NCI-H1417 (cell line): ENCODE measurements at regions not wholly inside any gene's neighbourhood (a gene's known extent, or its start where the extent isn't known, plus 50 kb on each side); places are given as distances from the start of the nearest gene placed in this dataset.

ENCODE experiments used
- DNase-seq, 3 experiments: peaks; one replicate each; lab custom pipeline; 2025; lab: John Stamatoyannopoulos, UW

- no peak for DNase-seq
Observed at GRCh38 chr7:51521694-51522312, 205.2 kb upstream of the COBL start.

GRCh38 chr7:51521054-51521453 is 204.4 kb upstream of the COBL start:
- no peak for DNase-seq

- DNase-seq, result no peak
Observed at GRCh38 chr7:51518646-51519045, 202.0 kb upstream of the COBL start.

GRCh38 chr7:51517187-51517586 is 200.6 kb upstream of the COBL start:
- DNase-seq, result no peak

GRCh38 chr7:51501620-51502019 is 185.0 kb upstream of the COBL start:
- no peak for DNase-seq

- DNase-seq, result no peak
Observed at GRCh38 chr7:51482976-51483375, 166.4 kb upstream of the COBL start.

GRCh38 chr7:51481421-51481820 is 164.8 kb upstream of the COBL start:
- DNase-seq, result no peak

- no peak for DNase-seq
Observed at GRCh38 chr7:51477819-51478218, 161.2 kb upstream of the COBL start.

GRCh38 chr7:51477323-51477722 is 160.7 kb upstream of the COBL start:
- no peak for DNase-seq

- DNase-seq, result no peak
Observed at GRCh38 chr7:51476026-51476425, 159.4 kb upstream of the COBL start.

GRCh38 chr7:51472873-51473272 is 156.3 kb upstream of the COBL start:
- no peak for DNase-seq

- no peak for DNase-seq
Observed at GRCh38 chr7:51471981-51472296, 155.3 kb upstream of the COBL start.

- peak in 2 of 3 experiments; percentile 43 to 62 for DNase-seq
Observed at GRCh38 chr7:51471210-51471980, 154.8 kb upstream of the COBL start.

- DNase-seq, result no peak
Observed at GRCh38 chr7:51467384-51468017, 150.9 kb upstream of the COBL start.

- no peak for DNase-seq
Observed at GRCh38 chr7:51459809-51460208, 143.2 kb upstream of the COBL start.

- no peak for DNase-seq
Observed at GRCh38 chr7:51458693-51459092, 142.1 kb upstream of the COBL start.

- no peak for DNase-seq
Observed at GRCh38 chr7:51457079-51457478, 140.5 kb upstream of the COBL start.

GRCh38 chr7:51456431-51457060 is 139.9 kb upstream of the COBL start:
- DNase-seq, result no peak

GRCh38 chr7:51455948-51456347 is 139.3 kb upstream of the COBL start:
- peak; percentile 4 to 78 (median 37) for DNase-seq

- no peak for DNase-seq
Observed at GRCh38 chr7:51455513-51455912, 138.9 kb upstream of the COBL start.

GRCh38 chr7:51455086-51455485 is 138.5 kb upstream of the COBL start:
- DNase-seq, result no peak

- DNase-seq, result no peak
Observed at GRCh38 chr7:51452694-51453093, 136.1 kb upstream of the COBL start.
